Stomach (tissue), 8 donors: ENCODE measurements at regions not wholly inside any gene's neighbourhood (a gene's known extent, or its start where the extent isn't known, plus 50 kb on each side); places are given as distances from the start of the nearest gene placed in this dataset.

Experiments used
- DNase-seq, 2 donors: peaks; one replicate each; pipeline versions ENCODE4 v3.0.0 to v3.0.0-alpha.2; 2013 to 2019
- H3K27ac ChIP-seq, 5 donors: fragments of 200-600 bp in 4 of 5; sonication (generic) in 4 of 5; one replicate each; pipeline ENCODE4 v1.5.1; 2013 to 2019; ENCODE audit warnings: mild to moderate bottlenecking in 1 of 5, moderate library complexity in 1 of 5
- H3K27me3 ChIP-seq, 3 donors: fragments of 200-600 bp; sonication (generic); one replicate each; pipeline ENCODE4 v1.5.1; 2017 to 2019; ENCODE audit warnings: mixed run types in 1 of 3
- H3K36me3 ChIP-seq, 4 donors: fragments of 200-600 bp; sonication (generic); 1 replicate in 3 of 4; 2 replicates in 1 of 4; pipeline ENCODE4 v1.5.1; 2016 to 2019
- H3K4me1 ChIP-seq, 4 donors: fragments of 200-600 bp; sonication (generic); one replicate each; pipeline ENCODE4 v1.5.1; 2016 to 2019
- H3K4me3 ChIP-seq, 4 donors: fragments of 200-600 bp; sonication (generic) in 3 of 4; one replicate each; pipeline ENCODE4 v1.5.1; 2016 to 2019; ENCODE audit warnings: mild to moderate bottlenecking in 1 of 4
- H3K9me3 ChIP-seq, 4 donors: fragments of 200-600 bp; sonication (generic); one replicate each; pipeline ENCODE4 v1.5.1; 2016 to 2019
- CTCF ChIP-seq, 7 experiments: fragments of 450-650 bp in 4 of 7; fragments of 200-600 bp in 3 of 7; sonication (generic) in 3 of 7; IDR thresholded peaks; one replicate each; pipeline ENCODE4 v1.5.1; 2016 to 2019; ENCODE audit warnings: antibody characterized with exemption in 7 of 7, control low read depth in 2 of 7, mild to moderate bottlenecking in 1 of 7
- EP300 ChIP-seq: sonication (generic); formaldehyde crosslinking; IDR thresholded peaks from one replicate; pipeline ENCODE4 v1.6.1; 2017; ENCODE audit warnings: antibody characterized with exemption
- POLR2A ChIP-seq, 4 donors: fragments of 450-650 bp; IDR thresholded peaks; one replicate each; pipeline ENCODE4 v1.6.1; 2016; ENCODE audit warnings: antibody characterized with exemption in 4 of 4, control low read depth in 2 of 4, mild to moderate bottlenecking in 1 of 4, moderate library complexity in 1 of 4
- POLR2AphosphoS5 ChIP-seq, 3 donors: sonication (generic); formaldehyde crosslinking; IDR thresholded peaks; one replicate each; pipeline ENCODE4 v1.6.1; 2016; ENCODE audit warnings: antibody characterized with exemption in 3 of 3
- WGBS, 5 donors: extraction: QIAGEN DNeasy Blood & Tissue Kit in 3 of 5; methylation state at CpG; one replicate each; pipeline versions ENCODE4 v1.1.5 to v1.1.7; 2013 to 2018; 5-methylcytosine and 5-hydroxymethylcytosine counted together
- intact Hi-C: fragments of 100-400 bp; cut with DNase I; formaldehyde crosslinking; loops from one replicate; pipeline ENCODE4 v1.15.1; 2023; ENCODE audit warnings: low total_unique reads
- donor health status: healthy with polysubstance abuse.
- donor health status: Bipolar disorder and iron deficiency.
- donor health status: healthy.

- 30 to 72% (median 56%) methylated on average over 5 of the region's 5 CpGs for WGBS, 5 donors
- intact Hi-C loops = no loop called here
- TF ChIP-seq POLR2A (IDR thresholded peaks at IDR 0.05) = no peak
- no peak for TF ChIP-seq CTCF (IDR thresholded peaks at IDR 0.05)
- no peak for TF ChIP-seq EP300
- TF ChIP-seq POLR2AphosphoS5 (IDR thresholded peaks at IDR 0.05) = no peak
- H3K9me3 ChIP-seq = peaks cover 0 to 7% (median 1%) of the 10 kb centered on the region in 4 donors
- H3K36me3 ChIP-seq = no peaks in the 10 kb centered on the region
- H3K27ac ChIP-seq = no peak overlapping the region
- no peaks in the 10 kb centered on the region for H3K27me3 ChIP-seq
- no peaks in the 10 kb centered on the region for H3K4me1 ChIP-seq
- no peak for DNase-seq
- H3K4me3 ChIP-seq = no peak overlapping the region
Observed at GRCh38 chr6:164436976-164437375, 872.4 kb downstream of the C6orf118 start.

GRCh38 chr6:164427728-164428402 is 881.5 kb downstream of the C6orf118 start:
- H3K36me3 ChIP-seq = no peaks in the 10 kb centered on the region
- DNase-seq = no peak
- H3K27me3 ChIP-seq = no peaks in the 10 kb centered on the region
- TF ChIP-seq POLR2A (IDR thresholded peaks at IDR 0.05) = no peak
- no peak for TF ChIP-seq POLR2AphosphoS5 (IDR thresholded peaks at IDR 0.05)
- no peak for TF ChIP-seq EP300
- no peak for TF ChIP-seq CTCF (IDR thresholded peaks at IDR 0.05)
- H3K4me3 ChIP-seq = no peak overlapping the region
- WGBS, 5 donors = 63 to 72% (median 65%) methylated on average over 2 of the region's 2 CpGs
- peaks cover 0 to 11% (median 5%) of the 10 kb centered on the region in 4 donors for H3K9me3 ChIP-seq
- no peaks in the 10 kb centered on the region for H3K4me1 ChIP-seq
- H3K27ac ChIP-seq = no peak overlapping the region
- intact Hi-C loops = no loop called here

GRCh38 chr6:164424489-164424888 is 884.9 kb downstream of the C6orf118 start:
- intact Hi-C loops = no loop called here
- WGBS, 5 donors = 51 to 73% (median 64%) methylated on average over 2 of the region's 2 CpGs
- peaks cover 4 to 23% (median 19%) of the 10 kb centered on the region in 4 donors for H3K9me3 ChIP-seq
- no peaks in the 10 kb centered on the region for H3K36me3 ChIP-seq
- H3K4me1 ChIP-seq = no peaks in the 10 kb centered on the region
- no peak overlapping the region for H3K27ac ChIP-seq
- H3K27me3 ChIP-seq = no peaks in the 10 kb centered on the region
- no peak for DNase-seq
- TF ChIP-seq EP300 (no peak), POLR2AphosphoS5 (IDR thresholded peaks at IDR 0.05) (no peak), POLR2A (IDR thresholded peaks at IDR 0.05) (no peak), CTCF (IDR thresholded peaks at IDR 0.05) (no peak)
- H3K4me3 ChIP-seq = no peak overlapping the region

- Histone ChIP-seq H3K4me1 (no peaks in the 10 kb centered on the region), H3K27ac (no peak overlapping the region), H3K9me3 (peaks cover 4 to 20% (median 18%) of the 10 kb centered on the region in 4 donors), H3K36me3 (no peaks in the 10 kb centered on the region), H3K27me3 (no peaks in the 10 kb centered on the region), H3K4me3 (no peak overlapping the region)
- intact Hi-C loops = no loop called here
- no peak for DNase-seq
- TF ChIP-seq EP300 = no peak
- no peak for TF ChIP-seq CTCF (IDR thresholded peaks at IDR 0.05)
- 69 to 83% (median 82%) methylated on average over 4 of the region's 4 CpGs for WGBS, 5 donors
Observed at GRCh38 chr6:164419099-164419498, 890.3 kb downstream of the C6orf118 start.
